Mesothelial cell of epicardium (in vitro differentiated cells): ENCODE measurements at regions not wholly inside any gene's neighbourhood (a gene's known extent, or its start where the extent isn't known, plus 50 kb on each side); places are given as distances from the start of the nearest gene placed in this dataset.

ENCODE experiments used
- DNase-seq, 2 experiments: peaks; one replicate each; pipeline ENCODE4 v3.0.0; 2021; ENCODE audit warnings: low spot score in 2 of 2; ENCODE audit not compliant: unreplicated experiment in 2 of 2
- H3K27ac Mint-ChIP-seq: 2 replicates; pipeline ENCODE4 v1.8.0; 2021; ENCODE audit warnings: mixed read lengths
- H3K27me3 Mint-ChIP-seq: 2 replicates; pipeline ENCODE4 v1.8.0; 2021; ENCODE audit warnings: low read depth, mixed read lengths
- H3K36me3 Mint-ChIP-seq: 2 replicates; pipeline ENCODE4 v1.8.0; 2021; ENCODE audit warnings: mixed read lengths
- H3K4me1 Mint-ChIP-seq: 2 replicates; pipeline ENCODE4 v1.8.0; 2021; ENCODE audit warnings: mixed read lengths
- H3K4me3 Mint-ChIP-seq: 2 replicates; pipeline ENCODE4 v1.8.0; 2021; ENCODE audit warnings: mild to moderate bottlenecking, moderate library complexity, mixed read lengths
- H3K9me3 Mint-ChIP-seq: 2 replicates; pipeline ENCODE4 v1.8.0; 2021; ENCODE audit warnings: mixed read lengths
- CTCF ChIP-seq: fragments of 200-600 bp; sonication (generic); IDR thresholded peaks from one replicate; pipeline ENCODE4 v1.5.0; 2021; ENCODE audit warnings: antibody characterized with exemption; ENCODE audit not compliant: unreplicated experiment

- Mint-ChIP-seq H3K27ac (no peak overlapping the region), H3K4me3 (no peak overlapping the region), H3K36me3 (no peaks in the 10 kb centered on the region), H3K9me3 (no peaks in the 10 kb centered on the region), H3K27me3 (peaks cover 9% of the 10 kb centered on the region), H3K4me1 (peaks cover 19% of the 10 kb centered on the region)
- no peak for TF ChIP-seq CTCF
- DNase-seq, result no peak
Observed at GRCh38 chr15:100764778-100765466, 114.7 kb upstream of the ALDH1A3 start.

- DNase-seq, result no peak
- no peak overlapping the region for H3K4me3 Mint-ChIP-seq
- no peaks in the 10 kb centered on the region for H3K36me3 Mint-ChIP-seq
- H3K9me3 Mint-ChIP-seq, result no peaks in the 10 kb centered on the region
- peaks cover 9% of the 10 kb centered on the region for H3K27me3 Mint-ChIP-seq
- peaks cover 25% of the 10 kb centered on the region for H3K4me1 Mint-ChIP-seq
- no peak overlapping the region for H3K27ac Mint-ChIP-seq
- TF ChIP-seq CTCF, result no peak
Observed at GRCh38 chr15:100765467-100766241, 114.0 kb upstream of the ALDH1A3 start.

GRCh38 chr15:100766243-100767000, 113.2 kb upstream of the ALDH1A3 start:
- no peaks in the 10 kb centered on the region for H3K36me3 Mint-ChIP-seq

GRCh38 chr15:100767001-100767825, 112.4 kb upstream of the ALDH1A3 start:
- H3K4me1 Mint-ChIP-seq, result peaks cover 35% of the 10 kb centered on the region
- H3K9me3 Mint-ChIP-seq, result no peaks in the 10 kb centered on the region
- no peak overlapping the region for H3K27ac Mint-ChIP-seq
- DNase-seq, result peak in 1 of 2 experiments; percentile 34
- peaks cover 4% of the 10 kb centered on the region for H3K27me3 Mint-ChIP-seq
- H3K4me3 Mint-ChIP-seq, result no peak overlapping the region
- TF ChIP-seq CTCF, result no peak
- H3K36me3 Mint-ChIP-seq, result no peaks in the 10 kb centered on the region

More at GRCh38 chr15:100766243-100767000, 113.2 kb upstream of the ALDH1A3 start:
- Mint-ChIP-seq H3K27me3 (peaks cover 9% of the 10 kb centered on the region), H3K9me3 (no peaks in the 10 kb centered on the region), H3K4me3 (no peak overlapping the region), H3K4me1 (peaks cover 33% of the 10 kb centered on the region), H3K27ac (no peak overlapping the region)
- peak in 1 of 2 experiments; percentile 53 for DNase-seq
- TF ChIP-seq CTCF, result no peak

GRCh38 chr15:100768501-100768931, 111.1 kb upstream of the ALDH1A3 start:
- Mint-ChIP-seq H3K27me3 (no peaks in the 10 kb centered on the region), H3K9me3 (no peaks in the 10 kb centered on the region), H3K4me1 (peaks cover 45% of the 10 kb centered on the region), H3K36me3 (peaks cover 2% of the 10 kb centered on the region), H3K4me3 (no peak overlapping the region), H3K27ac (no peak overlapping the region)
- no peak for TF ChIP-seq CTCF
- DNase-seq, result no peak
